ENCODE measurements at regions not wholly inside any gene's neighbourhood (a gene's known extent, or its start where the extent isn't known, plus 50 kb on each side); places are given as distances from the start of the nearest gene placed in this dataset.

GRCh38 chr3:30498587-30498967 is 107.8 kb upstream of the TGFBR2 start:
- TF ChIP-seq CTCF (IDR thresholded peaks at IDR 0.05) (no peak), POLR2AphosphoS5 (IDR thresholded peaks at IDR 0.05; ENCODE audit: insufficient read depth in 1 of 2, low read depth in 1 of 2) (no peak), POLR2A (IDR thresholded peaks at IDR 0.05) (no peak)
- intact Hi-C loops (cut with DNase I) = loop anchor here (10.0 kb wide), 1 partner anchor 54 kb away; no protein-coding TSS in a partner anchor
- H3K27ac ChIP-seq = peak overlapping the region; percentile 82
- H3K36me3 ChIP-seq = no peaks in the 10 kb centered on the region
- no peaks in the 10 kb centered on the region for H3K27me3 ChIP-seq
- H3K4me1 ChIP-seq = peaks cover 36% of the 10 kb centered on the region
- H3K4me3 ChIP-seq = no peak overlapping the region
- DNase-seq (ENCODE audit: extremely low spot score in 2 of 2) = no peak
- H3K9me3 ChIP-seq = no peaks in the 10 kb centered on the region

GRCh38 chr3:30500666-30501399 is 105.6 kb upstream of the TGFBR2 start:
- DNase-seq (ENCODE audit: extremely low spot score in 2 of 2) = no peak
- Histone ChIP-seq H3K4me3 (no peak overlapping the region), H3K27me3 (no peaks in the 10 kb centered on the region), H3K27ac (no peak overlapping the region), H3K9me3 (no peaks in the 10 kb centered on the region), H3K36me3 (no peaks in the 10 kb centered on the region), H3K4me1 (peaks cover 17% of the 10 kb centered on the region)
- intact Hi-C loops (cut with DNase I) = loop anchor here (10.0 kb wide), 1 partner anchor 266 kb away; no protein-coding TSS in a partner anchor
- no peak for TF ChIP-seq POLR2A (IDR thresholded peaks at IDR 0.05)
- no peak for TF ChIP-seq CTCF (IDR thresholded peaks at IDR 0.05)
- no peak for TF ChIP-seq POLR2AphosphoS5 (IDR thresholded peaks at IDR 0.05; ENCODE audit: insufficient read depth in 1 of 2, low read depth in 1 of 2)

- H3K4me3 ChIP-seq = no peak overlapping the region
- intact Hi-C loops (cut with DNase I) = loop anchor here (10.0 kb wide), 1 partner anchor 267 kb away; no protein-coding TSS in a partner anchor
- H3K4me1 ChIP-seq = peaks cover 12% of the 10 kb centered on the region
- H3K27ac ChIP-seq = no peak overlapping the region
- H3K27me3 ChIP-seq = no peaks in the 10 kb centered on the region
- no peaks in the 10 kb centered on the region for H3K9me3 ChIP-seq
- TF ChIP-seq POLR2AphosphoS5 (IDR thresholded peaks at IDR 0.05; ENCODE audit: insufficient read depth in 1 of 2, low read depth in 1 of 2) = no peak
- no peak for TF ChIP-seq POLR2A (IDR thresholded peaks at IDR 0.05)
- TF ChIP-seq CTCF (IDR thresholded peaks at IDR 0.05) = no peak
- H3K36me3 ChIP-seq = no peaks in the 10 kb centered on the region
- DNase-seq (ENCODE audit: extremely low spot score in 2 of 2) = no peak
Observed at GRCh38 chr3:30501526-30501925, 104.9 kb upstream of the TGFBR2 start.

- Histone ChIP-seq H3K27ac (no peak overlapping the region), H3K36me3 (no peaks in the 10 kb centered on the region), H3K27me3 (no peaks in the 10 kb centered on the region), H3K4me1 (peaks cover 6% of the 10 kb centered on the region), H3K4me3 (no peak overlapping the region), H3K9me3 (no peaks in the 10 kb centered on the region)
- DNase-seq (ENCODE audit: extremely low spot score in 2 of 2) = no peak
- TF ChIP-seq POLR2AphosphoS5 (IDR thresholded peaks at IDR 0.05; ENCODE audit: insufficient read depth in 1 of 2, low read depth in 1 of 2) = no peak
- TF ChIP-seq CTCF (IDR thresholded peaks at IDR 0.05) = no peak
- no peak for TF ChIP-seq POLR2A (IDR thresholded peaks at IDR 0.05)
- intact Hi-C loops (cut with DNase I) = loop anchor here (10.0 kb wide), 1 partner anchor 267 kb away; no protein-coding TSS in a partner anchor
Observed at GRCh38 chr3:30502051-30502741, 104.2 kb upstream of the TGFBR2 start.

GRCh38 chr3:30502742-30503073 is 103.7 kb upstream of the TGFBR2 start:
- H3K27ac ChIP-seq = no peak overlapping the region
- no peak overlapping the region for H3K4me3 ChIP-seq

More at GRCh38 chr3:30502742-30503073, 103.7 kb upstream of the TGFBR2 start:
- DNase-seq (ENCODE audit: extremely low spot score in 2 of 2) = no peak
- Histone ChIP-seq H3K36me3 (no peaks in the 10 kb centered on the region), H3K27me3 (no peaks in the 10 kb centered on the region), H3K4me1 (peaks cover under 1% of the 10 kb centered on the region), H3K9me3 (no peaks in the 10 kb centered on the region)
- TF ChIP-seq CTCF (IDR thresholded peaks at IDR 0.05) (no peak), POLR2A (IDR thresholded peaks at IDR 0.05) (no peak), POLR2AphosphoS5 (IDR thresholded peaks at IDR 0.05; ENCODE audit: insufficient read depth in 1 of 2, low read depth in 1 of 2) (no peak)
- intact Hi-C loops (cut with DNase I) = loop anchor here (10.0 kb wide), 1 partner anchor 268 kb away; no protein-coding TSS in a partner anchor
